Lower leg skin (tissue), 4 donors: ENCODE measurements at regions not wholly inside any gene's neighbourhood (a gene's known extent, or its start where the extent isn't known, plus 50 kb on each side); places are given as distances from the start of the nearest gene placed in this dataset.

Experiments used
- DNase-seq, 2 donors: peaks; one replicate each; pipeline ENCODE4 v3.0.0-alpha.2; 2019; ENCODE audit warnings: low spot score in 2 of 2
- H3K4me3 ChIP-seq: fragments of 200-600 bp; sonication (generic); 2 replicates; pipeline ENCODE4 v1.5.1; 2017; ENCODE audit warnings: mild to moderate bottlenecking, low read depth; ENCODE audit not compliant: poor library complexity, severe bottlenecking
- CTCF ChIP-seq, 3 donors: fragments of 450-650 bp; IDR thresholded peaks; one replicate each; pipeline ENCODE4 v1.5.1; 2016; ENCODE audit warnings: antibody characterized with exemption in 3 of 3, mild to moderate bottlenecking in 3 of 3, moderate library complexity in 2 of 3
- POLR2A ChIP-seq, 2 donors: fragments of 450-650 bp; IDR thresholded peaks; one replicate each; pipeline ENCODE4 v1.6.1; 2016 to 2017; ENCODE audit warnings: antibody characterized with exemption in 2 of 2, mild to moderate bottlenecking in 1 of 2, moderate library complexity in 1 of 2
- WGBS, 2 donors: methylation state at CpG; one replicate each; pipeline ENCODE4 v1.1.5; 2018; 5-methylcytosine and 5-hydroxymethylcytosine counted together
- intact Hi-C: fragments of 100-400 bp; cut with DNase I; formaldehyde crosslinking; loops from one replicate; pipeline ENCODE4 v1.15.0; 2023; ENCODE audit warnings: low total_unique reads

GRCh38 chr5:56525113-56525512 is 290.2 kb upstream of the MAP3K1 start:
- DNase-seq, result no peak
- H3K4me3 ChIP-seq, result no peak overlapping the region
- no peak for TF ChIP-seq POLR2A (IDR thresholded peaks at IDR 0.05)
- TF ChIP-seq CTCF (IDR thresholded peaks at IDR 0.05), result no peak
- intact Hi-C loops, result no loop called here
- 57 to 67% methylated on average over 3 of the region's 3 CpGs for WGBS, 2 donors

- DNase-seq, result no peak
- no peak for TF ChIP-seq CTCF (IDR thresholded peaks at IDR 0.05)
- TF ChIP-seq POLR2A (IDR thresholded peaks at IDR 0.05), result no peak
- H3K4me3 ChIP-seq, result no peak overlapping the region
- intact Hi-C loops, result no loop called here
- WGBS, 2 donors, result 27 to 36% methylated on average over 6 of the region's 6 CpGs
Observed at GRCh38 chr5:56523790-56524575, 290.9 kb upstream of the ANKRD55 start.

GRCh38 chr5:56522960-56523359 is 289.8 kb upstream of the ANKRD55 start:
- intact Hi-C loops, result no loop called here
- DNase-seq, result peak in 1 of 2 donors; percentile 65
- 38 to 56% methylated on average over 1 of the region's 1 CpG for WGBS, 2 donors
- no peak for TF ChIP-seq CTCF (IDR thresholded peaks at IDR 0.05)
- no peak overlapping the region for H3K4me3 ChIP-seq

GRCh38 chr5:56522169-56522568 is 289.0 kb upstream of the ANKRD55 start:
- intact Hi-C loops, result no loop called here
- 50 to 64% methylated on average over 5 of the region's 5 CpGs for WGBS, 2 donors
- H3K4me3 ChIP-seq, result no peak overlapping the region
- no peak for TF ChIP-seq CTCF (IDR thresholded peaks at IDR 0.05)
- TF ChIP-seq POLR2A (IDR thresholded peaks at IDR 0.05), result no peak
- no peak for DNase-seq

- intact Hi-C loops, result no loop called here
- 45 to 52% methylated on average over 11 of the region's 11 CpGs for WGBS, 2 donors
- no peak for DNase-seq
- H3K4me3 ChIP-seq, result no peak overlapping the region
- TF ChIP-seq CTCF (IDR thresholded peaks at IDR 0.05) (no peak), POLR2A (IDR thresholded peaks at IDR 0.05) (no peak)
Observed at GRCh38 chr5:56520986-56521730, 288.0 kb upstream of the ANKRD55 start.
